Fibroblast of lung (primary cell): ENCODE measurements at regions not wholly inside any gene's neighbourhood (a gene's known extent, or its start where the extent isn't known, plus 50 kb on each side); places are given as distances from the start of the nearest gene placed in this dataset.

Experiments
- DNase-seq, 2 donors: peaks; one replicate each; pipeline versions ENCODE4 v3.0.0 to v3.0.0-alpha.2; 2010; ENCODE audit warnings: low read depth in 2 of 2
- H2AFZ ChIP-seq: 2 replicates; pipeline ENCODE4 v1.5.1; 2012; ENCODE audit warnings: low read length, control low read depth, inconsistent platforms
- H3K27ac ChIP-seq: 2 replicates; pipeline ENCODE4 v1.5.1; 2011; ENCODE audit warnings: low read length, control low read depth; ENCODE audit not compliant: insufficient read depth
- H3K27me3 ChIP-seq: 2 replicates; pipeline ENCODE4 v1.5.1; 2011; ENCODE audit warnings: mild to moderate bottlenecking, low read length; ENCODE audit not compliant: control insufficient read depth, insufficient read depth
- H3K36me3 ChIP-seq: 2 replicates; pipeline ENCODE4 v1.5.1; 2011; ENCODE audit warnings: low read length; ENCODE audit not compliant: control insufficient read depth, insufficient read depth
- H3K4me1 ChIP-seq: 2 replicates; pipeline ENCODE4 v1.5.1; 2011; ENCODE audit warnings: low read length; ENCODE audit not compliant: control insufficient read depth, insufficient read depth; ENCODE audit errors: extremely low read depth
- H3K4me2 ChIP-seq: 2 replicates; pipeline ENCODE4 v1.5.1; 2011; ENCODE audit warnings: low read length, control low read depth; ENCODE audit not compliant: insufficient read depth; ENCODE audit errors: extremely low read depth
- H3K4me3 ChIP-seq, 4 experiments: fragments of 200-600 bp in 1 of 4; sonication (generic) in 1 of 4; replicated peaks in 1 of 4; 2 replicates each; pipeline ENCODE4 v1.5.1; 2011 to 2016; ENCODE audit warnings: low read length in 4 of 4, low read depth in 3 of 4, mild to moderate bottlenecking in 3 of 4, control low read depth in 2 of 4, inconsistent platforms in 1 of 4, mixed read lengths in 1 of 4; ENCODE audit not compliant: insufficient read depth in 1 of 4; ENCODE audit errors: control extremely low read depth in 1 of 4
- H3K79me2 ChIP-seq: 2 replicates; pipeline ENCODE4 v1.5.1; 2012; ENCODE audit warnings: mild to moderate bottlenecking, low read length, inconsistent platforms; ENCODE audit not compliant: control insufficient read depth, insufficient read depth
- H3K9ac ChIP-seq: 2 replicates; pipeline ENCODE4 v1.5.1; 2011; ENCODE audit warnings: mild to moderate bottlenecking, low read length, control low read depth; ENCODE audit not compliant: insufficient read depth
- H3K9me3 ChIP-seq: 2 replicates; pipeline ENCODE4 v1.5.1; 2012; ENCODE audit warnings: low read depth, low read length; ENCODE audit not compliant: control insufficient read depth, insufficient read depth
- H4K20me1 ChIP-seq: 2 replicates; pipeline ENCODE4 v1.5.1; 2011; ENCODE audit warnings: low read length; ENCODE audit not compliant: control insufficient read depth, insufficient read depth; ENCODE audit errors: extremely low read depth
- CTCF ChIP-seq, 2 donors: IDR thresholded peaks in 1 of 2; conservative IDR thresholded peaks in 1 of 2; 1 replicate in 1 of 2; 2 replicates in 1 of 2; pipeline ENCODE4 v1.5.1; 2011 to 2012; ENCODE audit warnings: low read length in 2 of 2, control low read depth in 1 of 2, inconsistent platforms in 1 of 2, low read depth in 1 of 2, mild to moderate bottlenecking in 1 of 2
- EZH2 ChIP-seq: IDR thresholded peaks from 2 replicates; pipeline ENCODE4 v1.5.1; 2012; ENCODE audit warnings: low read length, control low read depth, mild to moderate bottlenecking; ENCODE audit errors: missing control alignments

DNA sequence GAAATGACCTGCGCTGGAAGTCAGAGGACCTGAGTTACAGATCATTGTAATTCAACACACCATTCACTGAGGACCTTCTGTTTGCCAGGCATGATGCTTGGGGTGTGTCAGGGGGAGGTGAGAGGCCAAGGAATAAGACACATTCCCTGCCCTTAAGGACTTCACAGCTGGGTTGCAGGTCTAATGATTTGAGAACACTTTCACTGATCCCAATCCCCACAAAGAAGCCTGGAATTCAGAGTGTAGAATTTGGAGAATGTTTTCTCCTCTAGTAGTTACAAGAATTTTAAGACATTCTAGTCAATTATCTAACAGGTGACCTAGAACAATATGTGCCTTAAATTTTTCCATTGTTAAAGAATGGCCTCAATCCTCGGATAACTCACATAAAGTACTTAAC, 322.4 kb downstream of the TNS1 start:
- Histone ChIP-seq H4K20me1 (no peaks in the 10 kb centered on the region), H3K79me2 (no peaks in the 10 kb centered on the region), H3K4me2 (no peak overlapping the region), H3K9ac (no peak overlapping the region), H3K4me3 (no peak overlapping the region), H3K36me3 (no peaks in the 10 kb centered on the region), H3K4me1 (no peaks in the 10 kb centered on the region), H3K27ac (no peak overlapping the region), H3K9me3 (no peaks in the 10 kb centered on the region), H2AFZ (no peak overlapping the region), H3K27me3 (no peaks in the 10 kb centered on the region)
- TF ChIP-seq CTCF (conservative IDR thresholded peaks at IDR 0.05 in 1 of 2, IDR thresholded peaks at IDR 0.05 in 1 of 2; ENCODE audit: low read depth in 1 of 2, low read length in 2 of 2) = no peak
- no peak for TF ChIP-seq EZH2
- no peak for DNase-seq

DNA sequence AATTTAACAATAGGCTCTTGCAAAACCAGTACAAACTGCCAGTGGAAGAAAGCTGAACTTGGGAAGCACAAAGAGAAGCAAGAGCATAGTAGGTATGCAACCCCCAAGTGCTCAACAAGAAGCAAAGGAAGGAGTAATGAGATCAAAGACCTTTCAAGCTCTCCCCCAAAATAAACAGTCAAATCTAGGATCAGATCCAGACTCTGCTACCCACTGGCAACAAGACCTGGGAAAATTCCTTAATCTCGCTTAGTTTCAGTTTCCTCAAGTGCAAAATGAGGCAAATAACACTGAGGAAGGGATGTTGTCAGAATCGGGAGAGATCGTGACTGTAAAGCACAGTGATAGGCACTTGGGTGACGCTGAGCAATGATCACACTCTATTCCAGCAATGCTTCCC, 329.2 kb downstream of the TNS1 start:
- DNase-seq = no peak
- Histone ChIP-seq H3K4me2 (no peak overlapping the region), H3K4me1 (no peaks in the 10 kb centered on the region), H2AFZ (no peak overlapping the region), H4K20me1 (no peaks in the 10 kb centered on the region), H3K4me3 (no peak overlapping the region), H3K9me3 (no peaks in the 10 kb centered on the region), H3K27ac (no peak overlapping the region), H3K9ac (no peak overlapping the region), H3K27me3 (no peaks in the 10 kb centered on the region), H3K36me3 (no peaks in the 10 kb centered on the region), H3K79me2 (no peaks in the 10 kb centered on the region)
- TF ChIP-seq CTCF (conservative IDR thresholded peaks at IDR 0.05 in 1 of 2, IDR thresholded peaks at IDR 0.05 in 1 of 2; ENCODE audit: low read depth in 1 of 2, low read length in 2 of 2) (no peak), EZH2 (no peak)

- no peaks in the 10 kb centered on the region for H3K4me1 ChIP-seq
- TF ChIP-seq EZH2 (no peak), CTCF (conservative IDR thresholded peaks at IDR 0.05 in 1 of 2, IDR thresholded peaks at IDR 0.05 in 1 of 2; ENCODE audit: low read depth in 1 of 2, low read length in 2 of 2) (no peak)
These were observed 330.3 kb downstream of the TNS1 start for GRCh38 chr2:217672472-217672871.

More at GRCh38 chr2:217672472-217672871, 330.3 kb downstream of the TNS1 start:
- DNase-seq = no peak
- H2AFZ ChIP-seq = no peak overlapping the region
- H3K27ac ChIP-seq = no peak overlapping the region
- H3K4me2 ChIP-seq = no peak overlapping the region
- no peak overlapping the region for H3K9ac ChIP-seq
- no peaks in the 10 kb centered on the region for H4K20me1 ChIP-seq
- no peaks in the 10 kb centered on the region for H3K79me2 ChIP-seq
- no peak overlapping the region for H3K4me3 ChIP-seq
- no peaks in the 10 kb centered on the region for H3K9me3 ChIP-seq
- H3K36me3 ChIP-seq = no peaks in the 10 kb centered on the region
- no peaks in the 10 kb centered on the region for H3K27me3 ChIP-seq
